Right lobe of liver (tissue), 6 donors: ENCODE measurements at regions not wholly inside any gene's neighbourhood (a gene's known extent, or its start where the extent isn't known, plus 50 kb on each side); places are given as distances from the start of the nearest gene placed in this dataset.

Source experiments
- ATAC-seq, 4 donors: fragments of 200-7000 bp; cut with Tn5 transposase; one replicate each; pipeline ENCODE4 v1.9.1; 2020; ENCODE audit warnings: mild to moderate bottlenecking in 4 of 4, moderate library complexity in 4 of 4
- DNase-seq, 3 donors: peaks; one replicate each; pipeline ENCODE4 v3.0.0-alpha.2; 2020
- H3K27ac ChIP-seq, 3 donors: fragments of 200-600 bp; one replicate each; pipeline ENCODE4 v1.8.0; 2022
- H3K27me3 ChIP-seq, 2 donors: fragments of 200-600 bp; one replicate each; pipeline ENCODE4 v1.8.0; 2022
- H3K36me3 ChIP-seq, 4 donors: fragments of 200-600 bp; sonication (generic) in 1 of 4; one replicate each; pipeline versions ENCODE4 v1.5.1 to v1.8.0; 2017 to 2022; ENCODE audit warnings: control low read depth in 1 of 4
- H3K4me1 ChIP-seq, 4 donors: fragments of 200-600 bp; sonication (generic) in 1 of 4; one replicate each; pipeline versions ENCODE4 v1.5.1 to v1.8.0; 2017 to 2022; ENCODE audit warnings: control low read depth in 1 of 4
- H3K4me3 ChIP-seq, 3 donors: fragments of 200-600 bp; one replicate each; pipeline ENCODE4 v1.8.0; 2022
- H3K9me3 ChIP-seq, 4 donors: fragments of 200-600 bp; sonication (generic) in 1 of 4; one replicate each; pipeline versions ENCODE4 v1.5.1 to v1.8.0; 2017 to 2022; ENCODE audit warnings: control low read depth in 1 of 4
- POLR2A ChIP-seq: fragments of 450-650 bp; IDR thresholded peaks from one replicate; pipeline ENCODE4 v1.6.1; 2017; ENCODE audit warnings: antibody characterized with exemption, mild to moderate bottlenecking
- WGBS: methylation state at CpG from one replicate; pipeline ENCODE4 v1.1.6; 2018; ENCODE audit warnings: low coverage, low lambda C conversion rate; ENCODE audit not compliant: insufficient coverage; ENCODE audit errors: missing lambda C conversion rate; 5-methylcytosine and 5-hydroxymethylcytosine counted together
- intact Hi-C, 2 donors: fragments of 100-400 bp; cut with DNase I; formaldehyde crosslinking; loops; one replicate each; pipeline versions ENCODE4 v1.11.2 to v1.14.1; 2022
- TF ChIP-seq, protein P1 (sequence below), 4 donors: fragments of 200-600 bp in 3 of 4; fragments of 450-650 bp in 1 of 4; IDR thresholded peaks; one replicate each; pipeline versions ENCODE4 v1.5.1 to v1.8.0; 2016 to 2022; ENCODE audit warnings: antibody characterized with exemption in 4 of 4, mild to moderate bottlenecking in 2 of 4
- donor health status: DM: no; HTN: yes; CAD: no.
- donor health status: DM: no; HTN: no; CAD: no.
- donor health status: DM: no; HTN: no; CAD: no.
- donor health status: DM: no; HTN: yes; CAD: no.
- donor health status: DM: no; HTN: yes; CAD: no.

DNA sequence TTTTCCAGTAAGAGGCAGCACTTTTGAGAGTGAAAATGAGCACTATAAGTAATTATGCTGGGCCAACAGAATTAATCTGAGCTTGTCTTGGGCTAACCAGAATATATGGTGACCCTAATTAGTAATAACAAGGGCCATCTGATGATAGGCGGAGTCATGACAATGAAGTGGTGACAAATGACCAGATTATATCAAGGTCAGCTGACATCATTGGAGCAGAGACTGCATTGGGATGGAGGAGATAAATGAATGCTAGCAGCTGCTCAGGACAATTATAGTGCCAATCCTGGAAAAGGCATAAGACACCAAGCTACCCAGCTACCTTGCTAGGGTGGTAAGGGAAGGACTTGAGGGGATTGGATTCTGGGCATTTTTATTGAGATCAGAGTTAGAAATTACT is 1548.7 kb downstream of the RPA4 start:
- Histone ChIP-seq H3K4me1 (no peaks in the 10 kb centered on the region), H3K27ac (no peak overlapping the region), H3K36me3 (no peaks in the 10 kb centered on the region), H3K27me3 (peaks cover 0 to 8% of the 10 kb centered on the region in 2 donors), H3K9me3 (no peaks in the 10 kb centered on the region), H3K4me3 (no peak overlapping the region)
- DNase-seq = no peak
- 83% methylated on average over 1 of the region's 1 CpG for WGBS
- ATAC-seq = no peak
- TF ChIP-seq POLR2A = no peak
- intact Hi-C loops = no loop called here

DNA sequence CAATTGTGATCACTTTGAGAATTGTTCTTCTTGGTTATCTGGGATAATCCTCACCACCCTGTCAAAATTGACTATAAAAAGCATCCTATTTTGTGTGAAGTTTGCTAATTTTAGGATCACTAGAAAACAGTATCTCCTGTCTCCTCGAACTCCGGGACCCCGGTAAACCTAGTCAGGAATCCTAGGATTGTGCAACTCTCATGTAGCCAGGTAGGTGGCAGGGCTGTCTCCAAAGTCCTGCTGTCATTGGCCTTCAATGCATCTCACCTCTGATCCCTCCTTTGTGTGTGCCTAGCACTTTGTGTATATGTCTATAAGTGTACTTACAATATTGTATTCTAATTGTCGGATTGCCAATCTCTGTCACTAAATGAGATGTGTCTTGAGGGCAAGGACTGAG is 1564.8 kb downstream of the RPA4 start:
- Histone ChIP-seq H3K27ac (no peak overlapping the region), H3K4me1 (no peaks in the 10 kb centered on the region), H3K27me3 (no peaks in the 10 kb centered on the region), H3K36me3 (no peaks in the 10 kb centered on the region), H3K9me3 (no peaks in the 10 kb centered on the region), H3K4me3 (no peak overlapping the region)
- DNase-seq (no peak), ATAC-seq (no peak)
- intact Hi-C loops = no loop called here
- no peak for TF ChIP-seq POLR2A
- 73% methylated on average over 4 of the region's 4 CpGs for WGBS

DNA sequence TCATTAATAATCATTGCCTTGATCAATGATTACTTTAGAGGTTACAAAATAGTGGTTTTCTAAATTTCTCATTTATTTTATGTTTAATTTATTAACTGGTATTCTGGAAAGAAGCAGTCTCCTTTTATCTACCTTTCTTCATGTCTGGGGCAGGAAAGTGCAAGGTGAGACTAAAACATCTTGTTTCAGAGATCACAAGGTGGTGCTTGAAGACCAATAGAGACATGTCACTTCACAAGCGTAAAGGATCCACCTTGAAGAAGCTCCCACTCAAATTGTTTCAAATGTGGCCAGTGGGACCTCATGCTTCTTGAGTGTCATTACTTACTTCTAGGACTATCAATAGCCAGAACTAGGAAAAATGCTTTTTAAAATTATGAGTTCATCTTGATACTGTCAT is 1568.7 kb downstream of the RPA4 start:
- WGBS = 25% methylated on average over 1 of the region's 1 CpG

DNA sequence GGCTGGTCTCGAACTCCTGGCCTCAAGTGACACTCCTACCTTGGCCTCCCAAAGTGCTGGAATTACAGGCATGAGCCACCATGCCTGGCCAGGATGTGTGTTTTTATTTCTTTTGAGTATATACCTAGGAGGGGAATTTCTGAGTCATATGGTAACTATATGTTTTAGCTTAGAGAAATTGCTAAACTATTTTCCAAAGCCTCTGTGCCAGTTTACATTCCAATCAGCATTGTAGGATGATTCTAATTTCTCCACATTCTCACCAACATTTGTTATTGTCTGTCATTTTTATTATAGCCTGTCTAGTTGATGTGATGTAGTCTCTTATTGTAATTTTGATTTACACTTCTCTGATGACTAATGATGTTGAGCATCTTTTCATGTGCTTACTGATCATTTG is 1576.0 kb downstream of the RPA4 start:
- ATAC-seq = no peak
- no peaks in the 10 kb centered on the region for H3K4me1 ChIP-seq
- H3K9me3 ChIP-seq = no peaks in the 10 kb centered on the region
- no peak overlapping the region for H3K4me3 ChIP-seq
- DNase-seq = no peak
- no peak overlapping the region for H3K27ac ChIP-seq
- intact Hi-C loops = no loop called here
- no peaks in the 10 kb centered on the region for H3K36me3 ChIP-seq
- no peaks in the 10 kb centered on the region for H3K27me3 ChIP-seq
- whole genome bisulfite sequencing = 15% methylated on average over 1 of the region's 1 CpG
- TF ChIP-seq POLR2A = no peak
- TF ChIP-seq, protein P1, sequence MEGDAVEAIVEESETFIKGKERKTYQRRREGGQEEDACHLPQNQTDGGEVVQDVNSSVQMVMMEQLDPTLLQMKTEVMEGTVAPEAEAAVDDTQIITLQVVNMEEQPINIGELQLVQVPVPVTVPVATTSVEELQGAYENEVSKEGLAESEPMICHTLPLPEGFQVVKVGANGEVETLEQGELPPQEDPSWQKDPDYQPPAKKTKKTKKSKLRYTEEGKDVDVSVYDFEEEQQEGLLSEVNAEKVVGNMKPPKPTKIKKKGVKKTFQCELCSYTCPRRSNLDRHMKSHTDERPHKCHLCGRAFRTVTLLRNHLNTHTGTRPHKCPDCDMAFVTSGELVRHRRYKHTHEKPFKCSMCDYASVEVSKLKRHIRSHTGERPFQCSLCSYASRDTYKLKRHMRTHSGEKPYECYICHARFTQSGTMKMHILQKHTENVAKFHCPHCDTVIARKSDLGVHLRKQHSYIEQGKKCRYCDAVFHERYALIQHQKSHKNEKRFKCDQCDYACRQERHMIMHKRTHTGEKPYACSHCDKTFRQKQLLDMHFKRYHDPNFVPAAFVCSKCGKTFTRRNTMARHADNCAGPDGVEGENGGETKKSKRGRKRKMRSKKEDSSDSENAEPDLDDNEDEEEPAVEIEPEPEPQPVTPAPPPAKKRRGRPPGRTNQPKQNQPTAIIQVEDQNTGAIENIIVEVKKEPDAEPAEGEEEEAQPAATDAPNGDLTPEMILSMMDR (IDR thresholded peaks at IDR 0.05) = no peak

More for the DNA sequence above, 1568.7 kb downstream of the RPA4 start:
- Histone ChIP-seq H3K36me3 (no peaks in the 10 kb centered on the region), H3K27me3 (no peaks in the 10 kb centered on the region), H3K27ac (no peak overlapping the region), H3K4me1 (no peaks in the 10 kb centered on the region), H3K4me3 (no peak overlapping the region), H3K9me3 (no peaks in the 10 kb centered on the region)
- no peak for DNase-seq
- ATAC-seq = no peak
- intact Hi-C loops = no loop called here
- TF ChIP-seq, protein P1 (IDR thresholded peaks at IDR 0.05) = no peak
- TF ChIP-seq POLR2A = no peak

DNA sequence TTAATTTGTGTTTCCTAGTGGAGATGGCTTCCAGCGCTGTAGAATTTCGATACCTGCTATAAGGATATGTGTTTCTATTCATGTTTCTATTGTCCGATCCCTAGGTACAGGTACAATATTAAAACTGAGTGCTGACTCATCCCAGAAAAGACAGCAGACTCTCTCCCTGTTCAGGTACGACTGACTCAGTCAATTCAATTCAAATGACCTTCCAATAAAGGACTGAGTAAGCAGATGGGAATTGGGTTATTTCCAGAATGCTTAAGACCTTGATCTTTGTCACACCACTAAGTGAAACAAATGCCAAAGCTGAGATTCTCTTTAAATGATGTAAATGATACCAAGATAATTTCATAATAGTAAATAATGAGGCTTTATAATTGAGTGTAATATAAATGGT is 1596.9 kb downstream of the RPA4 start:
- 61% methylated on average over 4 of the region's 4 CpGs for WGBS
- H3K27ac ChIP-seq = no peak overlapping the region
- no peak for TF ChIP-seq POLR2A
- TF ChIP-seq, protein P1 (IDR thresholded peaks at IDR 0.05) = no peak
- peaks cover 0 to 4% of the 10 kb centered on the region in 2 donors for H3K27me3 ChIP-seq
- no peak for DNase-seq
- intact Hi-C loops = no loop called here
- no peaks in the 10 kb centered on the region for H3K9me3 ChIP-seq
- no peak for ATAC-seq
- H3K36me3 ChIP-seq = no peaks in the 10 kb centered on the region
- H3K4me1 ChIP-seq = no peaks in the 10 kb centered on the region
- H3K4me3 ChIP-seq = no peak overlapping the region

DNA sequence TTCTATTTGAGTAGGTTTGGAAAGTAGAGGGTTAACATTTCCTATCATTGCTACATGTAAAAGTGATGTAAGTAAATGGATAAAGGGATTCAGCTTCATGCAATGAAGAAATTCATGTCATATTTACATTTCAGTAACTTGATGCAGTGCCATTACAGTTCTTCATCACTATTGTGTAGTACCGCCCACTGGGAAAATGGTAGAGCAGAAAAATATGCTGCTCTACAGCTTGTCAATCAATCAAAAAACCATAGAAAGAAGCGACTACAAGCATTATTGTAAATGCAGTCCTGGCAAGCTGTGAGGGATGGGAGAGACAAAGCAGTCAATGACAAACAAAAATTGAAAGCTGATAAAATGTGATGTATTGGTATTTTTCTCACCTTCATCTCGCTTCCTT is 1597.9 kb downstream of the RPA4 start:
- ATAC-seq (no peak), DNase-seq (no peak)
- no peaks in the 10 kb centered on the region for H3K36me3 ChIP-seq
- no peaks in the 10 kb centered on the region for H3K9me3 ChIP-seq
- 61% methylated on average over 3 of the region's 3 CpGs for WGBS
- no peak overlapping the region for H3K27ac ChIP-seq
- no peaks in the 10 kb centered on the region for H3K4me1 ChIP-seq
- TF ChIP-seq, protein P1 (IDR thresholded peaks at IDR 0.05) = no peak
- no peak for TF ChIP-seq POLR2A
- H3K27me3 ChIP-seq = peaks cover 0 to 4% of the 10 kb centered on the region in 2 donors
- intact Hi-C loops = no loop called here
- no peak overlapping the region for H3K4me3 ChIP-seq
